Vagina (tissue), 2 donors: ENCODE measurements at regions not wholly inside any gene's neighbourhood (a gene's known extent, or its start where the extent isn't known, plus 50 kb on each side); places are given as distances from the start of the nearest gene placed in this dataset.

Experiments used
- CTCF ChIP-seq, 3 experiments: fragments of 450-650 bp in 2 of 3; fragments of 200-600 bp in 1 of 3; sonication (generic) in 1 of 3; IDR thresholded peaks; one replicate each; pipeline ENCODE4 v1.5.1; 2017 to 2019; ENCODE audit warnings: antibody characterized with exemption in 3 of 3, mild to moderate bottlenecking in 2 of 3, moderate library complexity in 2 of 3
- POLR2A ChIP-seq, 2 donors: fragments of 450-650 bp; IDR thresholded peaks; one replicate each; pipeline ENCODE4 v1.6.1; 2017; ENCODE audit warnings: antibody characterized with exemption in 2 of 2, mild to moderate bottlenecking in 2 of 2, moderate library complexity in 2 of 2
- POLR2AphosphoS5 ChIP-seq, 2 donors: sonication (generic); formaldehyde crosslinking; IDR thresholded peaks; one replicate each; pipeline ENCODE4 v1.9.0; 2017; ENCODE audit warnings: antibody characterized with exemption in 2 of 2, mild to moderate bottlenecking in 2 of 2, low read depth in 1 of 2; ENCODE audit not compliant: insufficient read depth in 1 of 2

GRCh38 chr2:236489895-236490404 lies 79.7 kb upstream of the ACKR3 start:
- TF ChIP-seq CTCF (IDR thresholded peaks at IDR 0.05) (no peak), POLR2AphosphoS5 (IDR thresholded peaks at IDR 0.05; ENCODE audit: insufficient read depth in 1 of 2, low read depth in 1 of 2) (no peak), POLR2A (IDR thresholded peaks at IDR 0.05) (no peak)
